ENCODE measurements at regions not wholly inside any gene's neighbourhood (a gene's known extent, or its start where the extent isn't known, plus 50 kb on each side); places are given as distances from the start of the nearest gene placed in this dataset.

- Histone ChIP-seq H3K36me3 (no peaks in the 10 kb centered on the region), H3K9me3 (no peaks in the 10 kb centered on the region), H3K4me3 (no peak overlapping the region), H3K27me3 (no peaks in the 10 kb centered on the region), H3K4me1 (no peaks in the 10 kb centered on the region), H3K27ac (no peak overlapping the region)
- TF ChIP-seq POLR2A (IDR thresholded peaks at IDR 0.05) (no peak), POLR2AphosphoS5 (IDR thresholded peaks at IDR 0.05; ENCODE audit: insufficient read depth in 1 of 2, low read depth in 1 of 2) (no peak), CTCF (IDR thresholded peaks at IDR 0.05) (no peak)
- no peak for DNase-seq (ENCODE audit: extremely low spot score in 2 of 2)
- intact Hi-C loops (cut with DNase I), result no loop called here
These were observed 568.8 kb upstream of the PCDH15 start for GRCh38 chr10:55369670-55370420.

GRCh38 chr10:55368467-55368866 is 567.4 kb upstream of the PCDH15 start:
- DNase-seq (ENCODE audit: extremely low spot score in 2 of 2), result no peak
- no peak overlapping the region for H3K4me3 ChIP-seq
- H3K4me1 ChIP-seq, result no peaks in the 10 kb centered on the region
- no peaks in the 10 kb centered on the region for H3K27me3 ChIP-seq
- no peak overlapping the region for H3K27ac ChIP-seq
- no peak for TF ChIP-seq CTCF (IDR thresholded peaks at IDR 0.05)
- no peak for TF ChIP-seq POLR2AphosphoS5 (IDR thresholded peaks at IDR 0.05; ENCODE audit: insufficient read depth in 1 of 2, low read depth in 1 of 2)
- no peak for TF ChIP-seq POLR2A (IDR thresholded peaks at IDR 0.05)
- no peaks in the 10 kb centered on the region for H3K9me3 ChIP-seq
- intact Hi-C loops (cut with DNase I), result no loop called here
- no peaks in the 10 kb centered on the region for H3K36me3 ChIP-seq

GRCh38 chr10:55367555-55367954 is 566.5 kb upstream of the PCDH15 start:
- H3K36me3 ChIP-seq, result no peaks in the 10 kb centered on the region
- intact Hi-C loops (cut with DNase I), result no loop called here
- no peaks in the 10 kb centered on the region for H3K9me3 ChIP-seq
- no peak overlapping the region for H3K27ac ChIP-seq
- TF ChIP-seq POLR2AphosphoS5 (IDR thresholded peaks at IDR 0.05; ENCODE audit: insufficient read depth in 1 of 2, low read depth in 1 of 2), result no peak
- TF ChIP-seq POLR2A (IDR thresholded peaks at IDR 0.05), result no peak
- no peak for TF ChIP-seq CTCF (IDR thresholded peaks at IDR 0.05)
- H3K4me3 ChIP-seq, result no peak overlapping the region
- no peaks in the 10 kb centered on the region for H3K4me1 ChIP-seq
- DNase-seq (ENCODE audit: extremely low spot score in 2 of 2), result no peak
- no peaks in the 10 kb centered on the region for H3K27me3 ChIP-seq

GRCh38 chr10:55358539-55358938 is 557.5 kb upstream of the PCDH15 start:
- no peak overlapping the region for H3K4me3 ChIP-seq
- no peaks in the 10 kb centered on the region for H3K36me3 ChIP-seq
- TF ChIP-seq POLR2AphosphoS5 (IDR thresholded peaks at IDR 0.05; ENCODE audit: insufficient read depth in 1 of 2, low read depth in 1 of 2) (no peak), CTCF (IDR thresholded peaks at IDR 0.05) (no peak), POLR2A (IDR thresholded peaks at IDR 0.05) (no peak)
- no peaks in the 10 kb centered on the region for H3K4me1 ChIP-seq
- H3K27me3 ChIP-seq, result no peaks in the 10 kb centered on the region
- H3K9me3 ChIP-seq, result no peaks in the 10 kb centered on the region
- intact Hi-C loops (cut with DNase I), result no loop called here
- H3K27ac ChIP-seq, result no peak overlapping the region
- no peak for DNase-seq (ENCODE audit: extremely low spot score in 2 of 2)

GRCh38 chr10:55353414-55353813 is 552.4 kb upstream of the PCDH15 start:
- TF ChIP-seq POLR2AphosphoS5 (IDR thresholded peaks at IDR 0.05; ENCODE audit: insufficient read depth in 1 of 2, low read depth in 1 of 2), result no peak
- intact Hi-C loops (cut with DNase I), result no loop called here

More at GRCh38 chr10:55353414-55353813, 552.4 kb upstream of the PCDH15 start:
- H3K9me3 ChIP-seq, result no peaks in the 10 kb centered on the region
- no peaks in the 10 kb centered on the region for H3K4me1 ChIP-seq
- H3K27ac ChIP-seq, result no peak overlapping the region
- no peak for DNase-seq (ENCODE audit: extremely low spot score in 2 of 2)
- no peaks in the 10 kb centered on the region for H3K27me3 ChIP-seq
- H3K4me3 ChIP-seq, result no peak overlapping the region
- H3K36me3 ChIP-seq, result no peaks in the 10 kb centered on the region

Data from vagina (tissue), 2 donors.